ENCODE measurements at regions not wholly inside any gene's neighbourhood (a gene's known extent, or its start where the extent isn't known, plus 50 kb on each side); places are given as distances from the start of the nearest gene placed in this dataset.

- no peak for TF ChIP-seq ZFX (IDR thresholded peaks at IDR 0.05)
- TF ChIP-seq CTCF (conservative IDR thresholded peaks at IDR 0.05) = no peak
Observed at GRCh38 chr9:81858657-81859430, 69.4 kb upstream of the SPATA31D4 start.

GRCh38 chr9:81860581-81860980, 67.6 kb upstream of the SPATA31D4 start:
- TF ChIP-seq CTCF (conservative IDR thresholded peaks at IDR 0.05) (no peak), ZFX (IDR thresholded peaks at IDR 0.05) (no peak)
- no peak overlapping the region for H3K27ac ChIP-seq

More at GRCh38 chr9:81858657-81859430, 69.4 kb upstream of the SPATA31D4 start:
- H3K27ac ChIP-seq = no peak overlapping the region

- TF ChIP-seq CTCF (conservative IDR thresholded peaks at IDR 0.05) (no peak), ZFX (IDR thresholded peaks at IDR 0.05) (no peak)
- H3K27ac ChIP-seq = no peak overlapping the region
Observed at GRCh38 chr9:81861644-81862043, 66.6 kb upstream of the SPATA31D4 start.

GRCh38 chr9:81868145-81868544, 60.1 kb upstream of the SPATA31D4 start:
- no peak overlapping the region for H3K27ac ChIP-seq
- no peak for TF ChIP-seq CTCF (conservative IDR thresholded peaks at IDR 0.05)

- TF ChIP-seq CTCF (conservative IDR thresholded peaks at IDR 0.05) = no peak
- H3K27ac ChIP-seq = no peak overlapping the region
Observed at GRCh38 chr9:81871695-81872094, 56.5 kb upstream of the SPATA31D4 start.

GRCh38 chr9:81874250-81874649, 54.0 kb upstream of the SPATA31D4 start:
- H3K27ac ChIP-seq = peak overlapping the region; percentile 70
- TF ChIP-seq CTCF (conservative IDR thresholded peaks at IDR 0.05) (no peak), ZFX (IDR thresholded peaks at IDR 0.05) (no peak)

- no peak for TF ChIP-seq CTCF (conservative IDR thresholded peaks at IDR 0.05)
- no peak for TF ChIP-seq ZFX (IDR thresholded peaks at IDR 0.05)
Observed at GRCh38 chr9:81874931-81875330, 53.3 kb upstream of the SPATA31D4 start.

More at GRCh38 chr9:81874931-81875330, 53.3 kb upstream of the SPATA31D4 start:
- peak overlapping the region; percentile 70 for H3K27ac ChIP-seq
